Gastrocnemius medialis (tissue), 4 donors: ENCODE measurements at regions not wholly inside any gene's neighbourhood (a gene's known extent, or its start where the extent isn't known, plus 50 kb on each side); places are given as distances from the start of the nearest gene placed in this dataset.

Source experiments
- CTCF ChIP-seq, 5 experiments: fragments of 450-650 bp in 3 of 5; fragments of 200-600 bp in 2 of 5; sonication (generic) in 2 of 5; IDR thresholded peaks in 4 of 5; conservative IDR thresholded peaks in 1 of 5; 1 replicate in 4 of 5; 2 replicates in 1 of 5; pipeline ENCODE4 v1.5.1; 2016 to 2019; ENCODE audit warnings: antibody characterized with exemption in 5 of 5, mild to moderate bottlenecking in 3 of 5, moderate library complexity in 3 of 5
- POLR2A ChIP-seq, 2 donors: fragments of 450-650 bp; IDR thresholded peaks; one replicate each; pipeline ENCODE4 v1.6.1; 2017; ENCODE audit warnings: antibody characterized with exemption in 2 of 2, mild to moderate bottlenecking in 2 of 2, moderate library complexity in 2 of 2

- TF ChIP-seq POLR2A (IDR thresholded peaks at IDR 0.05) (no peak), CTCF (IDR thresholded peaks at IDR 0.05 in 4 of 5, conservative IDR thresholded peaks at IDR 0.05 in 1 of 5) (no peak)
Measured at GRCh38 chr11:34730544-34731295, 109.8 kb downstream of the EHF start.
